MM.1S (cell line): ENCODE measurements at regions not wholly inside any gene's neighbourhood (a gene's known extent, or its start where the extent isn't known, plus 50 kb on each side); places are given as distances from the start of the nearest gene placed in this dataset.

Experiments used
- EZH2 ChIP-seq: fragments of 300-600 bp; sonication (generic); optimal IDR thresholded peaks from 2 replicates; pipeline ENCODE3; 2017; ENCODE audit warnings: low read depth, mild to moderate bottlenecking, antibody characterized with exemption, low read length, mixed read lengths
- EZH2phosphoT487 ChIP-seq: fragments of 300-600 bp; sonication (generic); IDR thresholded peaks from 2 replicates; pipeline ENCODE4 v1.6.1; 2018; ENCODE audit warnings: antibody characterized with exemption, low read length
- TF ChIP-seq, protein P1 (sequence below): fragments of 300-600 bp; sonication (generic); IDR thresholded peaks from 2 replicates; pipeline ENCODE4 v1.5.1; 2016; ENCODE audit warnings: antibody characterized with exemption, low read length, mixed read lengths

DNA sequence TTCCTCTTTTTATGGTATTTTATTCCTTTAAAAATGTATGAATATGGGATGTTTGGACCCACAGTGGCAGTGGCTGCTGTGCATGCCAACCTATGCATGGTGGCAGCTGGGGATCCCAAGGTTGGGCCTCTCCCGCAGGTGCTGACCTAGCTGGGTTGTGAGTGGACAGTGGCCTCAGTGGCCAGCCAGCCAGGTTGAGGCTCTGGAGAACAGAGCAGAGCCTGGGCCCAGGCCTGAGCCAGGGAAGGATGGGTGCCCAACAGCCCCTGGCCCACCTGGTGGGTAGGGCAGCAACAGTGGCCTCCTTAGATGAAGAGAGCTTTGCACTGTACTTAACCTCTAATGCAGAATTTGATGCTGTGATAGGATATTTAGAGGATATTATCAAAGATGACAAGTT is 624.8 kb downstream of the CHSY3 start:
- TF ChIP-seq, protein P1, sequence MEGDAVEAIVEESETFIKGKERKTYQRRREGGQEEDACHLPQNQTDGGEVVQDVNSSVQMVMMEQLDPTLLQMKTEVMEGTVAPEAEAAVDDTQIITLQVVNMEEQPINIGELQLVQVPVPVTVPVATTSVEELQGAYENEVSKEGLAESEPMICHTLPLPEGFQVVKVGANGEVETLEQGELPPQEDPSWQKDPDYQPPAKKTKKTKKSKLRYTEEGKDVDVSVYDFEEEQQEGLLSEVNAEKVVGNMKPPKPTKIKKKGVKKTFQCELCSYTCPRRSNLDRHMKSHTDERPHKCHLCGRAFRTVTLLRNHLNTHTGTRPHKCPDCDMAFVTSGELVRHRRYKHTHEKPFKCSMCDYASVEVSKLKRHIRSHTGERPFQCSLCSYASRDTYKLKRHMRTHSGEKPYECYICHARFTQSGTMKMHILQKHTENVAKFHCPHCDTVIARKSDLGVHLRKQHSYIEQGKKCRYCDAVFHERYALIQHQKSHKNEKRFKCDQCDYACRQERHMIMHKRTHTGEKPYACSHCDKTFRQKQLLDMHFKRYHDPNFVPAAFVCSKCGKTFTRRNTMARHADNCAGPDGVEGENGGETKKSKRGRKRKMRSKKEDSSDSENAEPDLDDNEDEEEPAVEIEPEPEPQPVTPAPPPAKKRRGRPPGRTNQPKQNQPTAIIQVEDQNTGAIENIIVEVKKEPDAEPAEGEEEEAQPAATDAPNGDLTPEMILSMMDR: no peak
- TF ChIP-seq EZH2phosphoT487 (no peak), EZH2 (no peak)
